Renal cortex interstitium (tissue), 11 donors: ENCODE measurements at regions not wholly inside any gene's neighbourhood (a gene's known extent, or its start where the extent isn't known, plus 50 kb on each side); places are given as distances from the start of the nearest gene placed in this dataset.
"Not testable (repeated sequence)": the region's sequence is repeated elsewhere in the genome, so short reads cannot be mapped to it uniquely, and the experiment has no call there.

Experiments used
- DNase-seq, 11 donors: peaks; one replicate each; pipeline ENCODE4 v3.0.0-alpha.2; 2013; ENCODE audit warnings: low read depth in 9 of 11, low spot score in 4 of 11; ENCODE audit errors: extremely low read depth in 1 of 11

- DNase-seq, result no peak
These were observed 148.6 kb upstream of the ZC3H12A start for GRCh38 chr1:37325509-37326437.

GRCh38 chr1:37332126-37332525 is 142.3 kb upstream of the ZC3H12A start:
- no peak for DNase-seq

GRCh38 chr1:37338658-37339057 is 135.7 kb upstream of the ZC3H12A start:
- no peak for DNase-seq

- DNase-seq, result no peak
These were observed 131.6 kb upstream of the ZC3H12A start for GRCh38 chr1:37342736-37343135.

- no peak for DNase-seq
These were observed 127.2 kb upstream of the ZC3H12A start for GRCh38 chr1:37347104-37347649.

- DNase-seq, result no peak
These were observed 120.5 kb upstream of the ZC3H12A start for GRCh38 chr1:37353871-37354270.

- DNase-seq, result no peak
These were observed 119.3 kb upstream of the ZC3H12A start for GRCh38 chr1:37354876-37355650.

- DNase-seq, result no peak
These were observed 115.4 kb upstream of the ZC3H12A start for GRCh38 chr1:37358992-37359391.

- DNase-seq, result no peak
These were observed 114.4 kb upstream of the ZC3H12A start for GRCh38 chr1:37360011-37360410.

GRCh38 chr1:37362594-37363385 is 111.6 kb upstream of the ZC3H12A start:
- DNase-seq, result no peak

- no peak for DNase-seq
These were observed 110.8 kb upstream of the ZC3H12A start for GRCh38 chr1:37363535-37363934.

GRCh38 chr1:37368665-37369315 is 105.6 kb upstream of the ZC3H12A start:
- DNase-seq, result not testable (repeated sequence)

GRCh38 chr1:37372302-37372701 is 102.1 kb upstream of the ZC3H12A start:
- no peak for DNase-seq

GRCh38 chr1:37372711-37373110 is 101.7 kb upstream of the ZC3H12A start:
- no peak for DNase-seq

- DNase-seq, result no peak
These were observed 101.0 kb upstream of the ZC3H12A start for GRCh38 chr1:37373413-37373812.

- DNase-seq, result not testable (repeated sequence)
These were observed 93.8 kb upstream of the ZC3H12A start for GRCh38 chr1:37380546-37380945.

GRCh38 chr1:37387854-37388253 is 86.5 kb upstream of the ZC3H12A start:
- DNase-seq, result no peak

- no peak for DNase-seq
These were observed 85.1 kb upstream of the ZC3H12A start for GRCh38 chr1:37389327-37389726.
